ENCODE measurements at regions not wholly inside any gene's neighbourhood (a gene's known extent, or its start where the extent isn't known, plus 50 kb on each side); places are given as distances from the start of the nearest gene placed in this dataset.

- no peak for TF ChIP-seq CTCF (IDR thresholded peaks at IDR 0.05; ENCODE audit: low read depth, low read length)
- TF ChIP-seq EZH2phosphoT487 (IDR thresholded peaks at IDR 0.05; ENCODE audit: low read depth): no peak
Measured at GRCh38 chr3:35484929-35485530, 154.3 kb upstream of the ARPP21 start.
